ENCODE measurements at regions not wholly inside any gene's neighbourhood (a gene's known extent, or its start where the extent isn't known, plus 50 kb on each side); places are given as distances from the start of the nearest gene placed in this dataset.
"Not testable (repeated sequence)": the region's sequence is repeated elsewhere in the genome, so short reads cannot be mapped to it uniquely, and the experiment has no call there.

DNA sequence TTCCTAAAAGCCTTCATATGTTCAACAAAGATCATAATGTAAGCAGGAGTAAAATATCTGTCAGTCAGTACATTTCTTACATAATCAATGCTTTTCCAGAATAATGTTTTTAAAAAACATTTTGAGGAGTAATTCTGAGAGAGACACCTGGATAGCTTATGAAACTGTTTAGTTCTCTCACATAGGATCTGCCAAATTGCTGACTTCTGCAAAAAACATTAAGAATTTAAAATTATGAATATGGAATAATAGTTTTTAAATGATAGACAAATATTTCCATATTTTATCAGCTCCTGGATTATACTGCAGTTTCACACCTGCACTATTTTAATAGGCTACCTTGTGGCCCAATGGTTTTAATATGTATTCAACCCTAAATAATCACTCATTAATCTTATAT, 142.7 kb upstream of the RUNX1 start:
- no peaks in the 10 kb centered on the region for H3K9me3 ChIP-seq
- H3K4me3 ChIP-seq = no peak overlapping the region
- intact Hi-C loops (cut with DNase I) = no loop called here
- no peak for TF ChIP-seq POLR2A (IDR thresholded peaks at IDR 0.05)
- H3K27ac ChIP-seq = no peak overlapping the region
- H3K4me1 ChIP-seq = no peaks in the 10 kb centered on the region
- DNase-seq = no peak
- H3K27me3 ChIP-seq = no peaks in the 10 kb centered on the region
- ATAC-seq = no peak
- H3K36me3 ChIP-seq = no peaks in the 10 kb centered on the region

DNA sequence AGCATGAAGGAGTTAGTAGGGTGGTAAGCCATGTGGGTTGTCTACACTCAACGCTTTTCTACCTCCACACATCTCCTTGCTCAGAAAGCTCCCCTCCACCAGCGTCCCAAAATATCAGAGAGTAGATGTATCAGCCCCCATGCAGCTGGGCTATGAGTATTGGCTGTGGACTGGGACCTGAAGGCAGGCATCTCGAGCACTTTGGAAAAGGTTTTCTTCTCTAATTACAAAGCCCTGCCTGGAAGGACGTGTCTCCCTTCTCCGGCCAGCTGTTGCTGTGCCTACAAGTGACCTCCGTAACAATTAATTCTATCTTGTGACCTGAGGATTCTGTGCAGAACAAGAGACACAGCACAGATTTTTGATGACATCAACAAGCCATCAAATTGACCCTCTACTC, 142.0 kb upstream of the RUNX1 start:
- H3K27me3 ChIP-seq = no peaks in the 10 kb centered on the region
- 67% methylated on average over 4 of the region's 6 CpGs for WGBS (ENCODE audit: insufficient coverage, low coverage, low lambda C conversion rate, missing lambda C conversion rate)
- DNase-seq (no peak), ATAC-seq (no peak)
- H3K4me3 ChIP-seq = no peak overlapping the region
- no peak for TF ChIP-seq POLR2A (IDR thresholded peaks at IDR 0.05)
- TF ChIP-seq, protein P1, sequence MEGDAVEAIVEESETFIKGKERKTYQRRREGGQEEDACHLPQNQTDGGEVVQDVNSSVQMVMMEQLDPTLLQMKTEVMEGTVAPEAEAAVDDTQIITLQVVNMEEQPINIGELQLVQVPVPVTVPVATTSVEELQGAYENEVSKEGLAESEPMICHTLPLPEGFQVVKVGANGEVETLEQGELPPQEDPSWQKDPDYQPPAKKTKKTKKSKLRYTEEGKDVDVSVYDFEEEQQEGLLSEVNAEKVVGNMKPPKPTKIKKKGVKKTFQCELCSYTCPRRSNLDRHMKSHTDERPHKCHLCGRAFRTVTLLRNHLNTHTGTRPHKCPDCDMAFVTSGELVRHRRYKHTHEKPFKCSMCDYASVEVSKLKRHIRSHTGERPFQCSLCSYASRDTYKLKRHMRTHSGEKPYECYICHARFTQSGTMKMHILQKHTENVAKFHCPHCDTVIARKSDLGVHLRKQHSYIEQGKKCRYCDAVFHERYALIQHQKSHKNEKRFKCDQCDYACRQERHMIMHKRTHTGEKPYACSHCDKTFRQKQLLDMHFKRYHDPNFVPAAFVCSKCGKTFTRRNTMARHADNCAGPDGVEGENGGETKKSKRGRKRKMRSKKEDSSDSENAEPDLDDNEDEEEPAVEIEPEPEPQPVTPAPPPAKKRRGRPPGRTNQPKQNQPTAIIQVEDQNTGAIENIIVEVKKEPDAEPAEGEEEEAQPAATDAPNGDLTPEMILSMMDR (IDR thresholded peaks at IDR 0.05) = no peak
- no peaks in the 10 kb centered on the region for H3K36me3 ChIP-seq
- H3K9me3 ChIP-seq = no peaks in the 10 kb centered on the region
- intact Hi-C loops (cut with DNase I) = no loop called here
- no peak overlapping the region for H3K27ac ChIP-seq
- no peaks in the 10 kb centered on the region for H3K4me1 ChIP-seq

DNA sequence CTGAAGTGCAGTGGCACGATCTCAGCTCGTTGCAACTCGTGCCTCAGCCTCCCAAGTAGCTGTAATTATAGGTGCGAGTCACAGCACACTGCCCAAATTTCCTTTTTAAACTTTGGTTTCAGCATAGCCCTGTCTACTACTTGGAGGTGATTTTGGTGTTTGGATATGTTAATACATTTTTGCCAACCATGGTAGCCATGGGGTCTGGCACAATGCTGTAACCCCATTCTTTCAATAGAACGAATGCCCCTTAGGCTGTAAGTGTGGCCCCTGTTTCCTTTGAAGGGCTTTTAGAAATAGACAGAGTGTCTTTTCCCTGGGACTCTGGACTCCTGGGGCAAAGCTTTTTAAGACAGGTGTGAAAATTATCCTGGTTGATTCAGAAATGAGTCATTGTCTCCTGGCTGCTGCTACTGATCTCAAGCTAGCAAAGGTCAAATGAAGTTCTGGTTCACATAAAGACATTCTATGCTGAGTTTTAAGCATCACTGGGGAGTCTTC, 141.1 kb upstream of the RUNX1 start:
- Histone ChIP-seq H3K27me3 (no peaks in the 10 kb centered on the region), H3K9me3 (no peaks in the 10 kb centered on the region), H3K4me1 (no peaks in the 10 kb centered on the region), H3K36me3 (no peaks in the 10 kb centered on the region), H3K4me3 (no peak overlapping the region), H3K27ac (no peak overlapping the region)
- intact Hi-C loops (cut with DNase I) = no loop called here
- DNase-seq (no peak), ATAC-seq (no peak)
- TF ChIP-seq, protein P1 (IDR thresholded peaks at IDR 0.05) = no peak
- WGBS (ENCODE audit: insufficient coverage, low coverage, low lambda C conversion rate, missing lambda C conversion rate) = 64% methylated on average over 5 of the region's 5 CpGs

DNA sequence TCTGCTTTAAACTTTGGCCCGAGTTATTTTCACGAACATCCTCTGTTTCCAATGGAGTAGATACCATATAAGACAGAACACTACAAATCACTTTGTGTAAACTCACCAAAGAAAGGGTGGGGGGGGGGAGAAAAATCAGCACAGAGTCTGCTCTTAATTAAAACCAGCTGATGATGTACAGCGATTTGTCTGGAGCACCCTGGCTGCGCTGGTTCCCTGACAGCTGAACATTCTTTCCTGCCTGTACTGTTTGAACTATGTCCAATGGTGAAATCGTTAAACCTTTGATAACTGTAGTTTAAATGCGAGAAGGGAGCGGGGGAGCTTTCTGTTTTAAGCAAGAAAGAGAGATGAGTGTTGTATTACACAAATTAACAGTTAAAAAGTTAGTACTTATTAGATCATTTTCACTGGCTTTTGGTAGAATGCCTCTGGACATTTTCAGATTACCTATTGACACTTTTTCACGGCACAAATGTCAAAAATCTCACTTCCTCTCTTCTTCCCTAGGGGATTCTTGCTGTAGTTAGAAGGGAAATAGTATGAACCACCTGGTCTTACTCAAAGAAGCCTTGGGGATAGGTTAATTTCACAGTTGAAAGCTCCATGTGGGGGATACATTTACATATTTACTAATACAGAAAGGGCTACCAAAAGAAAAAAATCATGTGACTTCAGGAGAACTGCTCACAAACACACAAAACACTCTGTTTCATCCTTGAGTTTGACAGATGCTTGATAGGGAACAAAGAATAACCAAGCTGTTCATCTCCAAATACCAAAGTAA, 140.2 kb upstream of the RUNX1 start:
- ATAC-seq = no peak
- Histone ChIP-seq H3K36me3 (no peaks in the 10 kb centered on the region), H3K27ac (no peak overlapping the region), H3K27me3 (no peaks in the 10 kb centered on the region), H3K9me3 (no peaks in the 10 kb centered on the region), H3K4me1 (no peaks in the 10 kb centered on the region), H3K4me3 (no peak overlapping the region)
- DNase-seq = no peak
- no peak for TF ChIP-seq POLR2A (IDR thresholded peaks at IDR 0.05)
- TF ChIP-seq, protein P1 (IDR thresholded peaks at IDR 0.05) = no peak
- intact Hi-C loops (cut with DNase I) = no loop called here
- WGBS (ENCODE audit: insufficient coverage, low coverage, low lambda C conversion rate, missing lambda C conversion rate) = 57% methylated on average over 8 of the region's 8 CpGs

DNA sequence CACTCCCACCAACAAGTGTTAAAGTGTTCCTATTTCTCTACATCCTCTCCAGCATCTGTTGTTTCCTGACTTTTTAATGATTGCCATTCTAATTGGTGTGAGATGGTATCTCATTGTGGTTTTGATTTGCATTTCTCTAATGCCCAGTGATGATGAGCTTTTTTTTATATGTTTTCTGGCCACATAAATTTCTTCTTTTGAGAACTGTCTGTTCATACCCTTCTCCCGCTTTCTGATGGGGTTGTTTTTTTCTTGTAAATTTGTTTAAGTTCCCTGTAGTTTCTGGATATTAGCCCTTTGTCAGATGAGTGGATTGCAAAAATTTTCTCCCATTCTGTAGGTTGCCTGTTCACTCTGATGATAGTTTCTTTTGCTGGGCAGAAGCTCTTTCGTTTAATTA, 134.3 kb upstream of the RUNX1 start:
- H3K9me3 ChIP-seq; H3K4me1 ChIP-seq; ATAC-seq; DNase-seq; H3K36me3 ChIP-seq; intact Hi-C loops (cut with DNase I); H3K27me3 ChIP-seq; H3K4me3 ChIP-seq; H3K27ac ChIP-seq: not testable (repeated sequence)
- 57% methylated on average over 2 of the region's 2 CpGs for WGBS (ENCODE audit: insufficient coverage, low coverage, low lambda C conversion rate, missing lambda C conversion rate)
